Dendritic cell treated with granulocyte-macrophage colony-stimulating factor and Interleukin-4, amounts not matched to agents 40 ng/mL and 50 ng/mL, for 4 days (primary cell): ENCODE measurements at regions not wholly inside any gene's neighbourhood (a gene's known extent, or its start where the extent isn't known, plus 50 kb on each side); places are given as distances from the start of the nearest gene placed in this dataset.

Experiments used
- H3K27ac Mint-ChIP-seq: one replicate; pipeline ENCODE4 v1.8.0; 2022; ENCODE audit warnings: mild to moderate bottlenecking, mixed read lengths
- H3K27me3 Mint-ChIP-seq: one replicate; pipeline ENCODE4 v1.8.0; 2022; ENCODE audit warnings: mild to moderate bottlenecking, mixed read lengths
- H3K36me3 Mint-ChIP-seq: one replicate; pipeline ENCODE4 v1.8.0; 2022; ENCODE audit warnings: low read depth, mixed read lengths
- H3K4me1 Mint-ChIP-seq: one replicate; pipeline ENCODE4 v1.8.0; 2022; ENCODE audit warnings: low read depth, mixed read lengths
- H3K4me3 Mint-ChIP-seq: one replicate; pipeline ENCODE4 v1.8.0; 2022; ENCODE audit warnings: mild to moderate bottlenecking, moderate library complexity, mixed read lengths
- H3K9me3 Mint-ChIP-seq: one replicate; pipeline ENCODE4 v1.8.0; 2022; ENCODE audit warnings: mixed read lengths
- intact Hi-C: fragments of 100-400 bp; cut with micrococcal nuclease; formaldehyde crosslinking; loops from one replicate; pipeline ENCODE4 v1.15.0; 2022

DNA sequence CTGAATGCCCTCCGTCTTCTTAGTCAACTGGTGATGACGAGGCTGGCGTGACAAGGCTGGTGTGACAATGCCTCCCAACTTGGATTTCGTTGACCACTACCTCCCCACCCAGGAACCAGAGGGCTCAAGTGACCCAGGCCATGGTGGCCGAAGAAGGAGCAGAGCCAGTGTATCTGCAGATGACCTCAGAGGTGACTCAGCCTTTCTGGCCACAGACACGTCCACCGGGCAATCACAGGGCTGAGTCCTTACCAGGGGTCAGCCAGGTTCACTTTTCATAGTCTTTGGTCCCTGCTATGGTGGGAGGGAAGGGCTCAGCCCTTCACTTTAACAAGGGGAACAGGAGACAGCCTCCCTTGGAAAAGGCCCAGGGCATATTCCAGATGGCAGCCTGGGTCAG is 116.3 kb downstream of the MAF start:
- Mint-ChIP-seq H3K4me3 (no peak overlapping the region), H3K9me3 (peaks cover 6% of the 10 kb centered on the region), H3K27me3 (peaks cover 14% of the 10 kb centered on the region), H3K4me1 (peaks cover 59% of the 10 kb centered on the region), H3K27ac (no peak overlapping the region), H3K36me3 (no peaks in the 10 kb centered on the region)
- intact Hi-C loops = no loop called here

- intact Hi-C loops = no loop called here
- Mint-ChIP-seq H3K27ac (peak overlapping the region; percentile 72), H3K36me3 (no peaks in the 10 kb centered on the region), H3K9me3 (no peaks in the 10 kb centered on the region), H3K4me3 (no peak overlapping the region), H3K27me3 (peaks cover 14% of the 10 kb centered on the region), H3K4me1 (peaks cover 53% of the 10 kb centered on the region)
Measured at GRCh38 chr16:79483336-79483735, 117.2 kb downstream of the MAF start.

DNA sequence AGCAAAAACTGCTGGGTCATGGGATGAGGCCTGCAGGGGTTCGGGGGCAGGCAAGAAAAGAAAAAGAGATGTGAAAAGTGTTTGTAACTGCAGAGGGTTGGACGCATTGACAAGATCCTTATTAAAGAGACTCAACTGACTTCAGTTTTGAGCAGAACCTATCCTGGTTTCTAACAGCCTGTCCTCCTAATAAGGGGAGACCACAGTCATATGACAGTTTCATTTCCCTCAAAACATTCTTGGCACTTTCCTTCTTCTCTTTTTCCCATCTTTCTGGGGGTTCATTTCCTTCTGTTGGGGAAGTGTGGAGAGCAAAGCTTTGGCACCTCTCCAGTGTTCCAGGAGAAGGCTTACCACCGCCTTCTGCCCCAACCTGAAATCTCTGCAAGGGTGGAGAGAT is 118.5 kb downstream of the MAF start:
- H3K4me3 Mint-ChIP-seq = no peak overlapping the region
- peaks cover 11% of the 10 kb centered on the region for H3K27me3 Mint-ChIP-seq
- peaks cover 58% of the 10 kb centered on the region for H3K4me1 Mint-ChIP-seq
- peak overlapping the region; percentile 20 for H3K27ac Mint-ChIP-seq
- no peaks in the 10 kb centered on the region for H3K9me3 Mint-ChIP-seq
- H3K36me3 Mint-ChIP-seq = no peaks in the 10 kb centered on the region
- intact Hi-C loops = no loop called here

GRCh38 chr16:79480929-79481328 is 119.6 kb downstream of the MAF start:
- Mint-ChIP-seq H3K27me3 (peaks cover 20% of the 10 kb centered on the region), H3K36me3 (no peaks in the 10 kb centered on the region), H3K9me3 (no peaks in the 10 kb centered on the region), H3K27ac (peak overlapping the region; percentile 20), H3K4me3 (no peak overlapping the region), H3K4me1 (peaks cover 64% of the 10 kb centered on the region)
- intact Hi-C loops = no loop called here

DNA sequence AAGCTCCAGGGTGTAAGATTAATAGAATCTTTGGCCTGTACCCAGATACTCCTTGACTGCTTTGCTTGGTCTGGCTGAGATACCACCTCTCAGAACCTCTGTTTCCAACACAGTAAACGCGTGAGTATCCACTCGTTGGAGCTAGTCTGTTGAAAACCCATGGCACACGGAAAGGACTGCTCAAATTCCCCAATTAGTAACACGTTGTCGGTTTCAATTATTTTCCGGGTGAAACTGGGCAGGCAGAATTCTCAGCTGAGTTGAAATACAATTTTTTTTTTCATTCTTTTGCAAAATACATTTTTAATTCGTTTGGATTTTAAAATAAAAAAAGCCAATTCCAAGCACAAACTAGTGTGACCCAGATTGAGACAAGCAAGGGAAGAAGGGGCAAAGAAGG is 120.5 kb downstream of the MAF start:
- peaks cover 60% of the 10 kb centered on the region for H3K4me1 Mint-ChIP-seq
- intact Hi-C loops = no loop called here
- H3K9me3 Mint-ChIP-seq = no peaks in the 10 kb centered on the region
- H3K36me3 Mint-ChIP-seq = no peaks in the 10 kb centered on the region
- peak overlapping the region; percentile 20 for H3K27ac Mint-ChIP-seq
- H3K4me3 Mint-ChIP-seq = no peak overlapping the region
- H3K27me3 Mint-ChIP-seq = peaks cover 23% of the 10 kb centered on the region

DNA sequence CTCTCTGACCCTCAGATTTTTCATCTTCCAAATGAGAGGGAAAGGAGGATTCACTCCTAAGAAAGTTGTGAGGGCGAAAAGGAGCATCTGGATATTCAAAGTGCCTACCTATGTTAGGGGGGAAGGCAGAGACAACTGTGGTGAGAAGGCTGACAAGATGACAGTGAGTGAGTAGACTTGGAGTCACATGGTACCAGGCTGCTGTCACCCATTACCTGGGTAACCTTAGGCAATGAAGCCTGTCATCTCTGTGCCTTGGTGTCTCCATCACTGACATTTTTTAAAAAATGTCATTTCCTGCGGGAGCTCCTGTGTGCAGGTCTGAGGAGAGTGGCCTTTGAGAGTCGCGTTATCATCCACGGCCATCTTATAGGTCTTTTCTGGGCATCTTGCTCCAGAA is 124.0 kb downstream of the MAF start:
- peak overlapping the region; percentile 22 for H3K27ac Mint-ChIP-seq
- peaks cover 10% of the 10 kb centered on the region for H3K9me3 Mint-ChIP-seq
- no peak overlapping the region for H3K4me3 Mint-ChIP-seq

GRCh38 chr16:79475841-79476240 is 124.7 kb downstream of the MAF start:
- intact Hi-C loops = no loop called here
- no peak overlapping the region for H3K27ac Mint-ChIP-seq
- H3K27me3 Mint-ChIP-seq = peaks cover 30% of the 10 kb centered on the region
- H3K36me3 Mint-ChIP-seq = no peaks in the 10 kb centered on the region
- no peak overlapping the region for H3K4me3 Mint-ChIP-seq
- peaks cover 39% of the 10 kb centered on the region for H3K4me1 Mint-ChIP-seq
- H3K9me3 Mint-ChIP-seq = peaks cover 10% of the 10 kb centered on the region

More for the DNA sequence above, 124.0 kb downstream of the MAF start:
- H3K27me3 Mint-ChIP-seq = peaks cover 30% of the 10 kb centered on the region
- no peaks in the 10 kb centered on the region for H3K36me3 Mint-ChIP-seq
- peaks cover 46% of the 10 kb centered on the region for H3K4me1 Mint-ChIP-seq
- intact Hi-C loops = no loop called here

- Mint-ChIP-seq H3K36me3 (no peaks in the 10 kb centered on the region), H3K4me1 (peaks cover 48% of the 10 kb centered on the region), H3K27ac (no peak overlapping the region), H3K4me3 (no peak overlapping the region), H3K27me3 (peaks cover 26% of the 10 kb centered on the region), H3K9me3 (peaks cover 10% of the 10 kb centered on the region)
- intact Hi-C loops = no loop called here
Measured at GRCh38 chr16:79473456-79473855, 127.1 kb downstream of the MAF start.

GRCh38 chr16:79472426-79472825 is 128.1 kb downstream of the MAF start:
- H3K4me3 Mint-ChIP-seq = no peak overlapping the region
- H3K36me3 Mint-ChIP-seq = no peaks in the 10 kb centered on the region
- H3K4me1 Mint-ChIP-seq = peaks cover 46% of the 10 kb centered on the region
- H3K27ac Mint-ChIP-seq = peak overlapping the region; percentile 47
- intact Hi-C loops = no loop called here
- H3K9me3 Mint-ChIP-seq = peaks cover 10% of the 10 kb centered on the region
- H3K27me3 Mint-ChIP-seq = peaks cover 30% of the 10 kb centered on the region

GRCh38 chr16:79469999-79470398 is 130.5 kb downstream of the MAF start:
- Mint-ChIP-seq H3K9me3 (peaks cover 10% of the 10 kb centered on the region), H3K36me3 (no peaks in the 10 kb centered on the region), H3K4me1 (peaks cover 36% of the 10 kb centered on the region), H3K27me3 (peaks cover 18% of the 10 kb centered on the region), H3K4me3 (no peak overlapping the region), H3K27ac (peak overlapping the region; percentile 50)
- intact Hi-C loops = no loop called here

DNA sequence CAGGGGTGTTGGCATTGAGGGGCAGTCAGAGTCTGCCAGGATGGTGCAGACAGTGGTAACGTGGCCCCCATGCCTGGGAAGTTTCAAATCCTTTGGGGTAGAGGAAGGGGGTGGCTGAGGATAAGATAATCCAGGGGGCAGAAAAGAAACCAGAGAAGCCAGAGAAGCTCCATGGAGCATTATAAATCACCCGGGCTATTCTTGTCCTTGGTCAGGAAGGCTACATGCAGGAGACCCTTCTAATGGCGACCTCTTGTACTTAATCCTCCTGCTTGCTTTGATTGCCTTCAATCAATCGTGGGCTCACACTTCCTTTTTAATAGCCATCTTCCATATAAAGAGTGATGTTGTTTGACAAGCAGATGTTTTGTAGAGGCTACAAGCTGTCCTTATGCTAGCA is 131.9 kb downstream of the MAF start:
- Mint-ChIP-seq H3K4me3 (no peak overlapping the region), H3K27me3 (peaks cover 14% of the 10 kb centered on the region), H3K27ac (peak overlapping the region; percentile 25), H3K9me3 (peaks cover 10% of the 10 kb centered on the region), H3K4me1 (peaks cover 43% of the 10 kb centered on the region), H3K36me3 (no peaks in the 10 kb centered on the region)
- intact Hi-C loops = no loop called here

GRCh38 chr16:79468121-79468552 is 132.4 kb downstream of the MAF start:
- peak overlapping the region; percentile 25 for H3K27ac Mint-ChIP-seq
- H3K4me1 Mint-ChIP-seq = peaks cover 46% of the 10 kb centered on the region
- H3K36me3 Mint-ChIP-seq = no peaks in the 10 kb centered on the region
- peaks cover 14% of the 10 kb centered on the region for H3K27me3 Mint-ChIP-seq
- H3K9me3 Mint-ChIP-seq = peaks cover 10% of the 10 kb centered on the region
- no peak overlapping the region for H3K4me3 Mint-ChIP-seq
- intact Hi-C loops = no loop called here

DNA sequence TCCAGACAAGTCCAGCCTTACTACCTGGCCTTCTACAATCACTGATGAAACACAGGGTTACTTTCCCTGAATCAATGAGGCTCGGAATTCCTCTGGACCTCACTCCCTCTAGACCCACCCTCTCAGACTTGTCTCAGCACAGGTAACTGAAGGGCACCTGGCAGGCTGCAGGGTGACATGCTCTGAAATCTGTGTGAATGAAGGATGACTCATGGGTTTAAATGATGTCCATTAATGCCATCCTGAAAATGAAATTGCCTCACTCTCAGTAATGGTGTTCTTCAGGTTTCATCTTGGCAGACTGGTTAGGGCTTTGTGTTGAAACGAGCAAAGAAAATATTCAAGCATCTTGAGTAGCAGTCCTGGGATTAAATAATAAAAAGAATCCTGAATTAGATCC is 134.4 kb downstream of the MAF start:
- Mint-ChIP-seq H3K36me3 (no peaks in the 10 kb centered on the region), H3K4me1 (peaks cover 52% of the 10 kb centered on the region), H3K9me3 (no peaks in the 10 kb centered on the region), H3K4me3 (no peak overlapping the region), H3K27me3 (peaks cover 6% of the 10 kb centered on the region), H3K27ac (no peak overlapping the region)
- intact Hi-C loops = no loop called here

GRCh38 chr16:79463841-79464240 is 136.7 kb downstream of the MAF start:
- intact Hi-C loops = no loop called here
- Mint-ChIP-seq H3K4me3 (no peak overlapping the region), H3K36me3 (no peaks in the 10 kb centered on the region), H3K4me1 (peaks cover 45% of the 10 kb centered on the region), H3K27me3 (peaks cover 6% of the 10 kb centered on the region), H3K9me3 (no peaks in the 10 kb centered on the region), H3K27ac (peak overlapping the region; percentile 19)

- Mint-ChIP-seq H3K4me3 (no peak overlapping the region), H3K9me3 (no peaks in the 10 kb centered on the region), H3K4me1 (peaks cover 15% of the 10 kb centered on the region), H3K27ac (no peak overlapping the region), H3K27me3 (peaks cover 3% of the 10 kb centered on the region), H3K36me3 (no peaks in the 10 kb centered on the region)
- intact Hi-C loops = loop anchor here (10.0 kb wide), 1 partner anchor 49 kb away; no protein-coding TSS in a partner anchor
Measured at GRCh38 chr16:79456036-79456435, 144.5 kb downstream of the MAF start.
